ENCODE measurements at regions not wholly inside any gene's neighbourhood (a gene's known extent, or its start where the extent isn't known, plus 50 kb on each side); places are given as distances from the start of the nearest gene placed in this dataset.

GRCh38 chr9:84504360-84504759 lies 163.8 kb upstream of the SLC28A3 start:
- no peaks in the 10 kb centered on the region for H3K9me2 ChIP-seq (ENCODE audit: insufficient read depth)
- no peaks in the 10 kb centered on the region for H3K79me2 ChIP-seq (ENCODE audit: insufficient read depth, low read length)
- no peak overlapping the region for H3K27ac ChIP-seq (ENCODE audit: low read depth, low read length)
- H3K4me1 ChIP-seq (ENCODE audit: control insufficient read depth in 1 of 2, insufficient read depth in 2 of 2, low read length in 2 of 2) = no peaks in the 10 kb centered on the region
- ChIA-PET CTCF (no interaction called here), POLR2A (no interaction called here), RAD21 (ENCODE audit: low non-redundant PET in 1 of 2, low total read pairs in 2 of 2, uncharacterized antibody in 2 of 2, unreplicated experiment in 2 of 2) (no interaction called here)
- no peak overlapping the region for H3K9ac ChIP-seq (ENCODE audit: low read length)
- no peak overlapping the region for H2AFZ ChIP-seq (ENCODE audit: low read depth, low read length, poor library complexity, severe bottlenecking)
- BruUV-seq (replicated peaks) = no TSS peak
- no peaks in the 10 kb centered on the region for H4K20me1 ChIP-seq (ENCODE audit: insufficient read depth)
- H3K4me2 ChIP-seq (ENCODE audit: low read length) = no peak overlapping the region
- H3K4me3 ChIP-seq (replicated peaks in 1 of 2; ENCODE audit: low read depth in 1 of 2, low read length in 2 of 2) = no peak overlapping the region
- intact Hi-C loops (cut with micrococcal nuclease) = no loop called here
- H3K9me3 ChIP-seq (ENCODE audit: control insufficient read depth in 1 of 2, insufficient read depth in 1 of 2, low read depth in 1 of 2, low read length in 2 of 2) = no peaks in the 10 kb centered on the region
- TF ChIP-seq POLR2A (IDR thresholded peaks at IDR 0.05; ENCODE audit: borderline replicate concordance, extremely low read depth, insufficient read depth, insufficient read length) (no peak), ZNF274 (IDR thresholded peaks at IDR 0.05; ENCODE audit: low read depth, low read length) (no peak), SP1 (IDR thresholded peaks at IDR 0.05; ENCODE audit: low read depth) (no peak), TCF7L2 (IDR thresholded peaks at IDR 0.05; ENCODE audit: borderline replicate concordance, extremely low read depth, insufficient read depth, insufficient read length) (no peak), SRF (IDR thresholded peaks at IDR 0.05; ENCODE audit: low read depth) (no peak), YY1 (IDR thresholded peaks at IDR 0.05; ENCODE audit: extremely low read depth, insufficient replicate concordance, low read depth, low read length) (no peak), FOSL1 (IDR thresholded peaks at IDR 0.05; ENCODE audit: low read depth) (no peak), REST (IDR thresholded peaks at IDR 0.05; ENCODE audit: low read depth) (no peak), CTCF (IDR thresholded peaks at IDR 0.05 in 2 of 3, conservative IDR thresholded peaks at IDR 0.05 in 1 of 3; ENCODE audit: borderline replicate concordance in 1 of 3, insufficient read depth in 1 of 3, low read depth in 2 of 3, low read length in 2 of 3) (no peak), ZBTB33 (IDR thresholded peaks at IDR 0.05; ENCODE audit: extremely low read depth, insufficient replicate concordance, low read length) (no peak), EGR1 (IDR thresholded peaks at IDR 0.05; ENCODE audit: low read depth) (no peak), CEBPB (IDR thresholded peaks at IDR 0.05; ENCODE audit: low read depth) (no peak), EZH2 (IDR thresholded peaks at IDR 0.05) (no peak), ATF3 (IDR thresholded peaks at IDR 0.05) (no peak), SIN3A (IDR thresholded peaks at IDR 0.05; ENCODE audit: low read depth) (no peak)
- H3K27me3 ChIP-seq (ENCODE audit: insufficient read depth, low read length) = no peaks in the 10 kb centered on the region
- ATAC-seq (no peak), DNase-seq (ENCODE audit: low read depth, low spot score) (no peak)
- H3K36me3 ChIP-seq (ENCODE audit: control insufficient read depth in 1 of 2, insufficient read depth in 2 of 2, low read length in 2 of 2) = no peaks in the 10 kb centered on the region

All from HCT116 (cell line).